GM19043 (cell line): ENCODE measurements at regions not wholly inside any gene's neighbourhood (a gene's known extent, or its start where the extent isn't known, plus 50 kb on each side); places are given as distances from the start of the nearest gene placed in this dataset.

Source experiments
- ATAC-seq: cut with Tn5 transposase; IDR thresholded peaks from one replicate; pipeline ENCODE4 v1.9.1; 2021; ENCODE audit warnings: low read depth; ENCODE audit not compliant: unreplicated experiment

DNA sequence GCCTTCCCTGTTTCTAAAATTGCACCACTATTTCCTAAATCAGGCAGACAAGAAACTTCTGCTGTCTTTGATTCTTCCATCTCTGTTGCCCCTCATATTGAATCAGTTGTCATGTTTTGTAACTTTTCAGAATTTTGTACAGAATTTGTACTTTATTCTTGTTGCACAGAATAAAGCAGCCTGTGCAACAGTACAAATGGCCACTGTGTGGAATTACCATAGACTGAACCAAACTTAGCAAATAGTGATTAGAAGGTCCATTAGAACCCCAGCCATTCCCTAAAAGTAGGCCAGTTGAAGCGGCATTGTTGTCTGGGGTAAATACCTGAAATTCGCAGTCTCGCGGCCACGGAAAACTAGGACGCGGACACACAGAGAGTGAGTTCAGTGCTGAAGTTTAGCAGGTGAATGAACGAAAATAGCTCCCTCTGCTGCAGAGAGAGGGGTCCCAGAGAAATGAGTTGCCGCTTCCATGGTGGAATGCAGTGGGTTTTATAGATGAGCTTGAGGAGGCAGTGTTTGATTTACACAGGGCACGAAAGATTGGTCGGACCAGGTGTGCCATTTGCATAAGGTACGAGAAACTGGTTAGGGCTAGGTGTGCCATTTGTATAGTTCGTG, 71.8 kb downstream of the C4orf33 start:
- ATAC-seq = no peak

DNA sequence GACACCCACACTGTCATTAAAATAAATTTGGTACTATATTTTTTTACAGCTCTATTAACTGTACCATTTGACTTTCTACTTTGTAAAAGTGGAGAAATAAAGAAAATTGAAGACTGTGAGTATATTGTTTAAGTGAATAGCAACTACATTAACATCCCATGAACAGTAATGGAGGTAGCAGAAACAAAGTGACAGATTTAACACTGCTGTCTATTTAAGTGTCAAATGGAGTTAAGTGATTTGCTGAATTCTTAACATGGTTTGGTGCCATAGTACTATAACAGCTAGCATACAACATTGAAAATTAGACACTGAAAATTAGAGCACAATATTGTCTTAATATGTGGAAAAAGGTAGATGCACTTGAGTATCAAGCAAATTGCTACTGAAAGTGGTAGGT, 76.2 kb downstream of the C4orf33 start:
- ATAC-seq = no peak

DNA sequence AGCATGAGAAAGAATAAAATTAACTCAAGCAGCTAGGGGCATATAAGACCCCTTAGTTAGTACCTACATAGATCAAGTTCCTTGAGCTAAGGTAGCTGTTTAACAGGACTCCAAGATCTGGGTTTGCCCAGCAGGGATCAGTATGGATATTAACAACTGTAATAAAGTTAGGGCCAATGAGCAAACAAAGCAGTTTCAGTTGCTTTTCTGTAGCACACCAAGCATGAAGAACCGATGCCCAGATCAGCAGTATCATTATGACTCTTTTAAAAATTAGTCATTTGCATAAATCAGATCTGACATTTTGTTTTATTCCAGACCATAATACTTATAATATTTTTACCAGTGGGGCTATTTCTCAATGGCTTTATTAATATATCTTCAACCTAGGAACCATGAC, 80.9 kb downstream of the C4orf33 start:
- no peak for ATAC-seq

DNA sequence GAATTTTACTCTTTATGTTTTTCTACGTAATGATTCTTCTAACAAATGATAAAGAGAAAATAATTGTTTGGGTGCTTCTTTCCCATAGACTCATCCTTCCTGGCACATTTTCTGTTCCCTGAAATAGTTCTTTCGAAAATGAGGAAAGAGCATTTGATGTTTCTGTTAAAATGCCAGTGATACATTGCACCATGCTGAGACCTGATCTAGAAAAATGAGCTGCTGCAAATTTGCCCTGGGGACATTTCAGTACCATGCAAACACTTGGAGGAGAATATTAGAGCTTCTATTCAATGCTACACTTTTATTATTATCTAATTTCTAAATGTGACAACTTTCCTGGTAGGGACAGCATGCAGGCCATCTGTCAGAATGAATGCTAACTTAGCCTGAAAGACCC, 83.3 kb downstream of the C4orf33 start:
- no peak for ATAC-seq

DNA sequence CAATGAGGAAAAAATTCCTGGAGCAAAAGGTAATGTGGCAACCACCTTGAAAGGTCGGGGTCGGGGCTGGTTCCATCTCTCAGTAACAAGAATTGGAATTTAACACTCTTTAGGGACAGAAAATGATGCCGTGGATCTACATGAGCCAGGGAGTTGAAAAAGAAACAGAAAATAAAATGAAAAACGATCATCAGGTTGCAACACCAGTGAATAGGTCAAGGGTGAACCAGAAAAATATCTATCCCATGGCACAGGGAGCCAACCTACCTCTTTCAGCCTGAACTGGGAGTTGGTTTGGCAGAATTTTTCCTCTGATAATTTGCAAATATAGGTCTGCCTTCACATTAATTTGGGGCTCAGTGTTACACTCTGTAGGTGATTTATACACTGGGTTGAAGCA, 93.7 kb downstream of the C4orf33 start:
- ATAC-seq = no peak

DNA sequence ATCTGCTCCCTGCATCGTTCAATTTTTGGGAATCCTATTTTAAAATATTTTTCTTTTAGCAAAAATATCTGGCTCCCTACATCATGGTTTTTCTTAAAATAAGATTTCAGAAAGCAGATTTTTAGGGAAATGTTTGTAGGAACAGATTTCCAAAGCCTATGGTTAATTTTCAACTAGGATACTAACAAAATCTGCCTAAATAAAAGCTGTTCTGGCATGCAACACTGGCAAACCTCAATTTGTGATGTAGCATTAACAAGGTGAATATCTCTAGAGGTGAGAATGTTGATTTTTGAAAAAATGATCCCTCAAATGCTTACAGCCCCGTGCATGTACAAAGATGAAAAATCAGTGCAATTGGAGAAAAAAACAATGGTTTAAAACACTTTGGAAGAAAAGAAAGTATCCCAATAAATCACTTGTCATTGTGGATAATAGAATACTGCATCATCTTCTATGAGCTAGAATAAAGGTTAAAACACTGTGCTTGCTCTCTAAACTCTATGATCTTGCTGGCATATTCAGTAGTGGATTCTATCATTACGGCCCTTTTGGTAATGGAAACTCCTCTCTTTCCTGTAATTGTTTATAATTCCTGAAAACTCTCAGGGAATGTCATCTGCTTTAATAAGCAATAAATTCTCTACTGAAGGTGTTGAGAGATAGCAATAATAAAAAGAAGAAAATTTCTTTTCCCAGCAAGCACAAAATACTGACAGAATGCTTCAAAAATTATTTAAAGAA, 97.6 kb downstream of the C4orf33 start:
- no peak for ATAC-seq

DNA sequence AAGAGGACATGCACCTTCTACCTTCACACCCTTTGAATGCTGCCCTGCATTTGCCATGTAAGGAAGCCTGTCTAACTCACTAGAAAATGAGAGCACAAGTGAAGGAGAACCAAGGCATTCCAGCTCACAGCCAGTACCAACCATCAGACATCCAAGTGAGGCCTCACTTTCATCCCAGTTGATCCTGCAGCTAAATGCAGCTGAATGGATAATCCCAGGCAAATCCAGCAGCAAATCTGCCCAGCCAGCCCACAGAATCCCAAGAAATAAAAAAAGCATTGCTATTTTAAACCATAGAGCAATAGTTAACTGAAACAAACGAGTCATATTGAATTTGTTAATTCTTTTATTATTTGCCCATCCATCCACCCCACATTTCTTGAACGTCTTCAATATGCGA, 112.5 kb downstream of the C4orf33 start:
- no peak for ATAC-seq

DNA sequence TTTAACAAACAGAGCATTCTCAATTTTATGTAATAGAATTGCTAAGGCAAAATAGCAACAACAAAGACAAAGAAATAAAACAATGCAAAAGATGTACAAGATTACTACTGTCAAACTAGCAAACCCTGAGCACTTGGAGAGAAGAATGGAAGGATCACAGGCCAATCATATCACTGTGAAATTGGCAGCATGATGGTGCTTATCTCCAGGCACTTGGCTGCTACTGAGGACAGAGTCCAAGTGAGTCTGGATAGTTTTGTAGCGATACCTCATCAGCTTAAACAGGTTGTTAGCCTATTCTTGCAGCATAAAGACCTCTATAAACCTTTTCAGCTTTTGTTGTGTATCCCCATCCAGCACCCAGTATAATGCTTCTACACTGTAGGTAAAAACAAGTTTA, 117.7 kb downstream of the C4orf33 start:
- ATAC-seq = no peak

DNA sequence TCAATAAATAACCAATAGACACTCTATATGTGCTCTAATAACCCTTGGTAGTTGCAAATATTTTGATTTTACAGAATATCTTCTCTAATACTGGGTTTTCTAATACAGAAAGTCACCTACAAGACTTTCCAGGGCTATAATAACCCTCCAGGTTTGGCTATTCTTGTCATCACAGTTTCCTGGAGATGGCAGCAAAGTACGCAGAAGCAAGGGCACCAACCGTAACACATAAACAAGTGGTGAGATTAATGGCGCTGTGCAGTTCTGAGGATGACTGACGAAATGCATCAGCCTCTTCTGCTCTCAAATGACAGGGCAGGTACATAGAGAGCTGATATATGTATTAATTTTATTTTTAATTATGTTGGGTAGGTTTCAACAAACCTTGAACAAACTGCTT, 122.4 kb downstream of the C4orf33 start:
- ATAC-seq = no peak

DNA sequence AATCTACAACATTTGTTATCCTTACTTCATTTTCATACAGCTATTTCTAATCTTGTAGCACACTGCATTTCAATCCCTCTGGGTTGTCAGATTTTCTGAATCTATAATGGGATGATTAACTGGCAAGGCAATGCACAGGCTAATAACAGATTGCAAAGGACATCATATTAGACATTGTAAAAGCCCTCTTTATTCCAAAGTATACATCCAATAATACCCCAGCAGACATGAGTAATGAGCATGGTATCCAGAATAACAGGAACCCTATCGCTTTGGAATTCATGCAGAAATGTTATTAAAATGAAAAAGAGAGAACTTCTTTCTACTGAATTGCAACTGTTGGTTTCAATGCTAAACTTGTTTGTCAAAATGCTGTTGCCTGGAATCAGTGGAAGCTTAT, 122.9 kb downstream of the C4orf33 start:
- no peak for ATAC-seq

DNA sequence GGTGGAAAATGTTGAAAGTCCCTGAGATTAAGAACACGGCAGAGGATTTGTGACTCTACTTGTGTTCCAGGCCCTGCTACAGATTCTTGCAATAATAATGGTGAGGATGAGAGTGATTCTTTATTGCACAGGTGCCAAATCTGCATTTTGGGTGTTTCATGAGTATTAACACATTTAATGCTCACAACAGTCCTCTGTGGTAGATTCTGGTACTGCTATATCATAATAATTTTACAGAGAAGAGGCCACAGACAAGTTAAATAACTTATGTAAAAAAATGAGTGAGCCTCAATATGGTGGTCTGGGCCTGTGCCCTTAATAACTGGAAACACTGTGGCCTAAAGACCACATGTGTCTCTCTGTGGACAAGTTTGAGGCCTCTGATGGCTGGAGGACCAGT, 124.3 kb downstream of the C4orf33 start:
- ATAC-seq = no peak

DNA sequence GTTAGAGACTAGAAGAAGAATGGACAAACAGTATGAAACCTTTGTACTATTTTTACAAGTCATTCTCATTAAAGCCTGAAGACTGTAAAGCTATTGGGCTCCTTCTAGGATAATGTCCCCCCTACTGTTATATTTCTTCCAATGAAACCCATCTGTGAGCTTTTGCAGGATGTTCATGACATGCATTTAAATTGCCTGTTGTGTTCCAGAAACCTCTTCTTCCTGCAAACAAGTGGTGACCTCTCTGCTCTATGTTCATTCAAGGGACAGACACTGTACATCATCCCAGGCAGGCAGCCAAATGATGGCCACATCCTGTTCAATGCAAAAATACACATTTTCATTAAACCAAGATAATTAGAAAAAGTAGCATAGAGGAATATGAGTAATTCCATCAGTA, 128.0 kb downstream of the C4orf33 start:
- no peak for ATAC-seq

DNA sequence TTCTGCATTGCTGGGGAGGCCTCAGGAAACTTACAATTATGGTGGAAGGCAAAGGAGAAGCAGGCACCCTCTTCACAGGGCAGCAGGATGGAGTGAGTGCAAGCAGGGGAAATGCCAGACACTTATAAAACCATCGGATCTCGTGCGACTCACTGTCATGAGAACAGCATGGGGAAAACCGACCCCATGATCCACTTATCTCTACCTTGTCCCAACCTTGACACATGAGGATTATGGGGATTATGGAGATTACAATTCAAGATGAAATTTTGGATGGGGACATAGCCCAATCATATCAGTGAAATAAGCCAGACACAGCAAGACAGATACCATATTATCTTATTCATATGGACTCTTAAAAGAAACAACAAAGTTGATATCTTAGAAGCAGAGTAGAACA, 134.9 kb downstream of the C4orf33 start:
- ATAC-seq = no peak

DNA sequence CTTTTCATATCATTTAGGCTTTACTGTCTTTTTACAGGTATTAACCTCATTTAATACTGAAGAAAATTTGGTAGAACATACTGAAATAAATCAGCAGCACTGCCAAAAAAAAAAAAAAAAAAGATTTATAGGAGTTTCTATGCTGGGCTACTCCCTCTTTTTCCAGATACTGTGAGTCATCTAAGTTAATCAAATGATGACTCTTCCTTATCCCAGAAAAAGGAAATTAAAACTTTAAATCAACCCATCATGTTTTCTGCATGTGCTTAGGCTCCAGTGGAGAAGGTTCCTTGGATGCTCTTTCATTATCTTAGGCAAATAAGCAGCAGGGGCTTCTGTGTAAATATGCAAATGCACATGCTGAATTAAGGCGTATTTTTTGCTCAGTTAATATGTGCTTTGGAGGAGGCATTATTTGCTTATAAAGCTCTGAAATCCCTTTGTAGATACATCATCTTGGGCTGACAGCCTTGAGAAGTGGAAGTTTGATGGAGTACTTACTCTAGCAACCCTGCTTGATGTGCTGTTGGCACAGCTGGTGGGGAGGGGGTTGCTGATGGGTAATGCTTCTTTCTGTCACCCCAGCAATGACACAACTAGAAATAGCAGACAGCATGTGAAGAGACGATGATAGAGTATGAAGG, 136.1 kb downstream of the C4orf33 start:
- ATAC-seq = no peak

DNA sequence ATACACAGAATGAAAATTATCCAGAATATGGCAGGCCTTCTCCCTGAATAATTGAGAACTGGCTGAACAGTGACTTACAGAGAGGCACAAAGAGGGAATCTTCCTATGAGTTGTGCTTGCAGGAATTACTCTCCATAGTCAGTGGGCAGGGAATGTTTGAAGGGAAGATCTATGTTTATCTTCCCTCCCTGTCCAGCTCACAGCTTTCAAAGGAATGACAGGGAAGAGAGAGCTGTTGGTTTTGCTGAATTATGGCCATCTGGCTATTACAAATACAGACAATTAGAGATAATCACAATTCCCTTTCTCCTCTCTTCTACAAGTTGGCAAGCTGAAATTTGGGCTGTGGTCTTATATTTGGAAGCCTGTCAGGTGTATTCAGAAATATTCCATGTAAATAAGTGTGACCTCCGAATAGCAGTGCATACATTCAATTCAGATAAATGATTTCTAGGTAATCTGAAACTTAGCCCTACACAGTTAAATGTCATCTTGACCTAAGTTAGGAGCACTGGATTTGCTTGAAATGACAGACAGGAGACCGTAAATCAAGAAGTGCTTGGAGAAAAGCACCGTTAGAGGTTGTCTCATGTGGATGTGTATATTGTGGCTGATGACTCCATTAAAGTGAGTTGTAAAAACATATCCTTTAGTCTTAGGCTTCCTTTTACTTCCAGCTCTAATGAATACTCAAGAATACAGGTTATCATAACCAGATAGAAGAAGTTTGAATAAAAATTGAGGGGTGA, 136.8 kb downstream of the C4orf33 start:
- no peak for ATAC-seq

DNA sequence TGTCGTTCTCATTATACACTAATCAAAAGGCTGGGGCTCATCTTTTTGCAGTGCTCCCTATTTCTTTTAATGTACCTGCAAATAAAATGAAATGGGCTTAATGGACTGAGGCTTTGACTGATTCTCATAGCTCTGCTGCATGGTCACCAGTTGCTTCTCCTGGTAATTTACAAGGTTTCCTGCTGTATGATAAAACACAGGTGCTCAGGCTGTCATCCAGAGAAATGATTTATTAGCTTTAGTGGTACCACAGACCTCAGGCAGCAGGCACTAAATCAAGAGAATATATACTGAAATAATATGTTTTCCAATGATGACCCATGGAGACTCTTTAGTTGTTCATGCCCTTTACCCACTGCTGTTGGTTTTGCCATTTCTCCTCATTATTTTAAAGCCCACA, 137.7 kb downstream of the C4orf33 start:
- ATAC-seq = no peak

DNA sequence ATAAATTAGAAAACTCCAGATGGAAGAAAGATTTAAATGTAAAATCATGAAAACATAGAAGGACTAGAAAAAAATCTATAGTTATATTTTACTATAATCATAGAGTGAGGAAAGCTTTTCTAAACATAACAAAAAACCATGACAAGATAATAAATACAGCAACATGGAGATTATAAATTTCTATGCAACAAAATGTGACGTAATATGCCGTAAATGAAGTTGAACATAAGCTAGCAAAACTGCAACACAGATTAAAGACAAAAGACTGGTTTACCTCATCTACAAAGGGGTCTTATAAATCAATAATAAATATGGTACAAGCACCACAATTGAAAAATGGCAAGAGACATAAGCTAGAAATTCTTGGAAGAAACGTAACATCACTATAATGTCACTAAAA, 140.4 kb downstream of the C4orf33 start:
- no peak for ATAC-seq

DNA sequence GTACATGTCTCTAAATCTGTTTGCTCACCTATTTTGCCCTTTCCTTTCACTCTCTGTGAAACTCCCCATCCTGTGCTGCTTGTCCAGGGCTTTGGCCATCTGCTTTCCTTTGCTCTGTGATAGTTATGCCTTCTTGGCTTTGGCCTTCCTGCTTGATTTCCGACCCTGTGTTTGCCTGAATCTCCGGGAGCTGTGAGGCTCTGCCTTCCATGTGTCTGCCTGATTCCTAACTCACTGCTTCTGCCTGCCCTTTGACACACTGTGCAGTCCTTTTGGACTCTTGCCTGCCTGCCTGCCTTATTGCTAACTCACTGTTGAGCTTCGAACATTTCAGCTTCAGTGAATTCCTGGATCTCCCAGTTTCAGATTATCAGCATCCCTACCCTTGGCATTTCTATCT, 143.1 kb downstream of the C4orf33 start:
- no peak for ATAC-seq

DNA sequence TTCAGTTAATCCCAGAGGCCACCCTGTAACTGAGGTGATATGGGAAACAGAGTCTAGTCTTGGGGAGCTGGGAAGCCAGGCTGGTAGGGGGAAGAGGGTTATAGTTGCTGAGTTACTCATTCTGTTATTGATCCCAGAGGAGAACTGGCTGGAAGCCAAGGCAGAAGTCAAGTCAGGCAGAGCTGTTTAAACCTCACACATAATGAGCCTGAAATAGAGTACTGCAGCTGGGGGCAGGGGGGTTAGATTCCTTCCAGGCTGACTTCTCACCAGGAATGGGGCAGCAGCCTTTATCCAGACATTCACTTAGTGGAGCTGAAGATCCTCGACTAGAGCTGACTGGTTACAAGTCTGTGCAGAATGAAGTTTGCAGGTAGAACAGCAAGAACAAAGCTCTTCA, 144.9 kb downstream of the C4orf33 start:
- ATAC-seq = no peak

DNA sequence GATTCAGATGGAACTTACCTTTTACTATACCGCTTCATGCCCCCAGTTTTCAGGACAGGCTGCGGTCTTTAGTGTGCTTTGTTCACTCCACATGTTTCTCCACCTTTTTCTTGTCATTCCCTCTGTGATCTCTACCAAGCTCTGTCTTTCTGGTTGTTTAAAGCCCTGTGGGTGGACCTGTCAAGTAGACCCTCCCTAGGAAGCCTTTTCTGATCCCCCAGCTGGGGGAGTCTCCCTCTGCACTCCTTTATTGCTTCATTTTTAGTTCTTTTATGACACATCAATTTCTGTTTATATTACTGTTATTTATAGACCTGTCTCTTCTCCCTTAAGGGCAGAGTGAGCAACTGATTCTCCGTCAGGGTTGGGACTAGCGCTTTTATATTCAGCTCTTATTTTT, 150.2 kb downstream of the C4orf33 start:
- no peak for ATAC-seq

DNA sequence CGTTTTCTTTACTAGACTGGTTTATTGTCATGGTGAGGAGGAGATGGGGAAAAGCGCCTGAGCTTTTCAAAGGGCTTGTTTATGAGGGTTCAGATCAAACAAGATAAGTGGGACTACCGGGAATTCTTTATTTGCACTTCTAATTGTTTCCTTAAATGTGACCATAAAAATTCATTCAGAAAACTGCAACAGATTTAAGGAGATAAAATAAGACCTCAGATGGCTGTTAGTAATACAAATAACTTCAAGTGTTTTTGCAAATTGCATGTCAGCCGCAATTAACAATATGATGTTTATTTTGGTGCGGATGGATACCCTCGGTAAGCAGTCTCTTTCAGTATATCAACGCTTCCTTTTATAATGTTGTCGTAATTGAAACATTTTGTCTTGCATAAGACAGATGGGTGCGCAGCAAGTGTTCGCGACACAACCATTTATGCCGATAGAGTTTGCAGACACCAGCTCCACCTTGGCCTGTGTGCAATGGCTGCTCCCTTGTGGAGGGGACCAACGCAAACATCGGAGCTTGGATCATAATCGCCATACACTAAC, 151.0 kb downstream of the C4orf33 start:
- no peak for ATAC-seq
